B cell (primary cell): ENCODE measurements at regions not wholly inside any gene's neighbourhood (a gene's known extent, or its start where the extent isn't known, plus 50 kb on each side); places are given as distances from the start of the nearest gene placed in this dataset.
"Not testable (repeated sequence)": the region's sequence is repeated elsewhere in the genome, so short reads cannot be mapped to it uniquely, and the experiment has no call there.

Source experiments
- ATAC-seq: fragments of 200-7000 bp; cut with Tn5 transposase; one replicate; pipeline ENCODE4 v1.10.0; 2021; ENCODE audit warnings: low read depth, mild to moderate bottlenecking, moderate number of reproducible peaks, moderate library complexity
- CTCF ChIA-PET: fragments of 350-600 bp; sonication (Branson Sonifier 250); formaldehyde crosslinking; loops from one replicate; lab custom pipeline; 2021; ENCODE audit warnings: antibody characterized with exemption, inconsistent platforms; lab: Charles Lee
- POLR2A ChIA-PET: fragments of 350-600 bp; sonication (Branson Sonifier 250); formaldehyde crosslinking; loops from one replicate; lab custom pipeline; 2021; ENCODE audit warnings: antibody characterized with exemption; lab: Charles Lee
- DNase-seq: peaks from one replicate; pipeline ENCODE4 v3.0.0; 2013
- H2AFZ ChIP-seq: 2 replicates; pipeline ENCODE4 v1.6.1; 2012; ENCODE audit warnings: mild to moderate bottlenecking, low read depth, low read length; ENCODE audit not compliant: insufficient read depth, poor library complexity, severe bottlenecking
- H3K27ac ChIP-seq, 2 donors: 1 replicate in 1 of 2; 2 replicates in 1 of 2; pipeline ENCODE4 v1.5.1; 2012 to 2013; ENCODE audit warnings: low read length in 2 of 2, mild to moderate bottlenecking in 2 of 2, moderate library complexity in 1 of 2
- H3K27me3 ChIP-seq, 4 experiments: fragments of 200-600 bp in 1 of 4; sonication (generic) in 1 of 4; replicated peaks in 1 of 4; 1 replicate in 2 of 4; 2 replicates in 2 of 4; pipeline versions ENCODE4 v1.6.1 to v1.7.0; 2013 to 2016; ENCODE audit warnings: low read length in 3 of 4, mild to moderate bottlenecking in 2 of 4, mixed read lengths in 1 of 4, moderate library complexity in 1 of 4; ENCODE audit not compliant: insufficient read depth in 4 of 4, control insufficient read depth in 3 of 4; ENCODE audit errors: control extremely low read depth in 1 of 4
- H3K36me3 ChIP-seq, 2 experiments: replicated peaks in 1 of 2; 1 replicate in 1 of 2; 2 replicates in 1 of 2; pipeline versions ENCODE4 v1.6.1 to v1.7.1; 2013; ENCODE audit warnings: low read length in 1 of 2; ENCODE audit not compliant: insufficient read depth in 2 of 2, control insufficient read depth in 1 of 2; ENCODE audit errors: control extremely low read depth in 1 of 2, extremely low read depth in 1 of 2
- H3K4me1 ChIP-seq, 2 donors: fragments of 200-600 bp in 1 of 2; sonication (generic) in 1 of 2; 1 replicate in 1 of 2; 2 replicates in 1 of 2; pipeline versions ENCODE4 v1.5.1 to v1.6.1; 2013 to 2017; ENCODE audit warnings: low read length in 2 of 2; ENCODE audit not compliant: control insufficient read depth in 2 of 2, insufficient read depth in 2 of 2
- H3K4me2 ChIP-seq: replicated peaks from 2 replicates; pipeline ENCODE3; 2012; ENCODE audit warnings: mild to moderate bottlenecking, low read depth, low read length; ENCODE audit not compliant: poor library complexity, severe bottlenecking
- H3K4me3 ChIP-seq, 5 experiments: fragments of 200-600 bp in 1 of 5; sonication (generic) in 1 of 5; 1 replicate in 3 of 5; 2 replicates in 2 of 5; pipeline versions ENCODE4 v1.5.1 to v1.7.0; 2011 to 2016; ENCODE audit warnings: low read length in 4 of 5, mild to moderate bottlenecking in 4 of 5, low read depth in 2 of 5, control low read depth in 1 of 5, moderate library complexity in 1 of 5; ENCODE audit not compliant: insufficient read depth in 1 of 5; ENCODE audit errors: control extremely low read depth in 1 of 5, extremely low read depth in 1 of 5
- H3K79me2 ChIP-seq: fragments of 200-600 bp; sonication (generic); one replicate; pipeline ENCODE4 v1.6.0; 2016; ENCODE audit warnings: low read length; ENCODE audit not compliant: control insufficient read depth, insufficient read depth
- H3K9ac ChIP-seq: fragments of 200-600 bp; sonication (generic); 2 replicates; pipeline ENCODE4 v1.6.1; 2017; ENCODE audit warnings: mild to moderate bottlenecking, low read length, moderate library complexity
- H3K9me3 ChIP-seq, 3 donors: one replicate each; pipeline versions ENCODE4 v1.6.1 to v1.7.1; 2013; ENCODE audit warnings: low read length in 2 of 3; ENCODE audit not compliant: control insufficient read depth in 2 of 3, insufficient read depth in 1 of 3; ENCODE audit errors: control extremely low read depth in 1 of 3
- H4K20me1 ChIP-seq: 2 replicates; pipeline ENCODE4 v1.6.0; 2012; ENCODE audit warnings: mild to moderate bottlenecking, low read length; ENCODE audit not compliant: insufficient read depth, control insufficient read depth, poor library complexity, severe bottlenecking
- H3K27ac Mint-ChIP-seq: one replicate; pipeline ENCODE4 v1.8.0; 2021; ENCODE audit warnings: mixed read lengths
- H3K27me3 Mint-ChIP-seq: one replicate; pipeline ENCODE4 v1.8.0; 2021; ENCODE audit warnings: mixed read lengths
- H3K4me1 Mint-ChIP-seq: one replicate; pipeline ENCODE4 v1.8.0; 2021; ENCODE audit warnings: mixed read lengths
- H3K4me3 Mint-ChIP-seq: one replicate; pipeline ENCODE4 v1.8.0; 2021; ENCODE audit warnings: mixed read lengths
- H3K9me3 Mint-ChIP-seq: one replicate; pipeline ENCODE4 v1.8.0; 2022; ENCODE audit warnings: mixed read lengths; ENCODE audit not compliant: insufficient read depth
- EZH2 ChIP-seq: IDR thresholded peaks from 2 replicates; pipeline ENCODE4 v1.6.1; 2012; ENCODE audit warnings: borderline replicate concordance, low read depth, mild to moderate bottlenecking, moderate library complexity, low read length; ENCODE audit not compliant: insufficient read depth, poor library complexity, severe bottlenecking
- WGBS: methylation state at CpG from one replicate; pipeline ENCODE4 v1.1.5; 2013; ENCODE audit warnings: missing lambda C conversion rate; ENCODE audit not compliant: insufficient coverage; 5-methylcytosine and 5-hydroxymethylcytosine counted together
- intact Hi-C: fragments of 100-400 bp; cut with micrococcal nuclease; formaldehyde crosslinking; loops from one replicate; pipeline ENCODE4 v1.10.0; 2022
- TF ChIP-seq, protein P1 (sequence below): fragments of 200-600 bp; IDR thresholded peaks from one replicate; pipeline ENCODE4 v1.8.0; 2022; ENCODE audit warnings: antibody characterized with exemption, mild to moderate bottlenecking

DNA sequence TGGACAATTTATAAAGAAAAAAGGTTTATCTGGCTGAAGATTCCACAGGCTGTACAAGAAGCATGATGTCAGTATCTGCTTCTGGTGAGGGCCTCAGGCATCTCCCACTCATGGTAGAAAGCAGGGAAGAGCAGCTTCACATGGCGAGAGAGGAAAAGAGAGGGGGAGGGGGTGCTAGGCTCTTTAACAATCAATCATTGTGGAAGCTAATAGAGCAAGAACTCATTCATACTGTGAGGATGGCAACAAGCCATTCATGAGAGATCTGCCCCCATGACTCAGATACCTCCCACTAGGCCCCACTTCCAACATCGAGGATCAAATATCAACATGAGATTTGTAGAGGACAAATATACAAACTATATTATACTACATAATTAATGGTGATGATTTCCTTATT lies 361.9 kb upstream of the FAR2 start:
- peaks cover 0 to 2% (median 0%) of the 10 kb centered on the region in 3 donors for H3K9me3 ChIP-seq
- H2AFZ ChIP-seq, result no peak overlapping the region
- no peak overlapping the region for H3K9ac ChIP-seq
- ATAC-seq (no peak), DNase-seq (no peak)
- no peaks in the 10 kb centered on the region for H4K20me1 ChIP-seq
- no peak overlapping the region for H3K4me3 ChIP-seq
- no peak overlapping the region for H3K27ac Mint-ChIP-seq
- WGBS, result no CpG with 5 or more reads among the region's 2 CpGs
- H3K79me2 ChIP-seq, result no peaks in the 10 kb centered on the region
- no peaks in the 10 kb centered on the region for H3K9me3 Mint-ChIP-seq
- H3K27ac ChIP-seq, result no peak overlapping the region
- TF ChIP-seq, protein P1, sequence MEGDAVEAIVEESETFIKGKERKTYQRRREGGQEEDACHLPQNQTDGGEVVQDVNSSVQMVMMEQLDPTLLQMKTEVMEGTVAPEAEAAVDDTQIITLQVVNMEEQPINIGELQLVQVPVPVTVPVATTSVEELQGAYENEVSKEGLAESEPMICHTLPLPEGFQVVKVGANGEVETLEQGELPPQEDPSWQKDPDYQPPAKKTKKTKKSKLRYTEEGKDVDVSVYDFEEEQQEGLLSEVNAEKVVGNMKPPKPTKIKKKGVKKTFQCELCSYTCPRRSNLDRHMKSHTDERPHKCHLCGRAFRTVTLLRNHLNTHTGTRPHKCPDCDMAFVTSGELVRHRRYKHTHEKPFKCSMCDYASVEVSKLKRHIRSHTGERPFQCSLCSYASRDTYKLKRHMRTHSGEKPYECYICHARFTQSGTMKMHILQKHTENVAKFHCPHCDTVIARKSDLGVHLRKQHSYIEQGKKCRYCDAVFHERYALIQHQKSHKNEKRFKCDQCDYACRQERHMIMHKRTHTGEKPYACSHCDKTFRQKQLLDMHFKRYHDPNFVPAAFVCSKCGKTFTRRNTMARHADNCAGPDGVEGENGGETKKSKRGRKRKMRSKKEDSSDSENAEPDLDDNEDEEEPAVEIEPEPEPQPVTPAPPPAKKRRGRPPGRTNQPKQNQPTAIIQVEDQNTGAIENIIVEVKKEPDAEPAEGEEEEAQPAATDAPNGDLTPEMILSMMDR, result no peak
- TF ChIP-seq EZH2, result no peak
- no peaks in the 10 kb centered on the region for H3K4me1 Mint-ChIP-seq
- H3K36me3 ChIP-seq, result no peaks in the 10 kb centered on the region
- intact Hi-C loops, result no loop called here
- no peaks in the 10 kb centered on the region for H3K4me1 ChIP-seq
- POLR2A ChIA-PET, result no interaction called here
- no peaks in the 10 kb centered on the region for H3K27me3 ChIP-seq
- CTCF ChIA-PET, result no interaction called here
- H3K27me3 Mint-ChIP-seq, result peaks cover 4% of the 10 kb centered on the region
- no peak overlapping the region for H3K4me2 ChIP-seq
- no peak overlapping the region for H3K4me3 Mint-ChIP-seq

DNA sequence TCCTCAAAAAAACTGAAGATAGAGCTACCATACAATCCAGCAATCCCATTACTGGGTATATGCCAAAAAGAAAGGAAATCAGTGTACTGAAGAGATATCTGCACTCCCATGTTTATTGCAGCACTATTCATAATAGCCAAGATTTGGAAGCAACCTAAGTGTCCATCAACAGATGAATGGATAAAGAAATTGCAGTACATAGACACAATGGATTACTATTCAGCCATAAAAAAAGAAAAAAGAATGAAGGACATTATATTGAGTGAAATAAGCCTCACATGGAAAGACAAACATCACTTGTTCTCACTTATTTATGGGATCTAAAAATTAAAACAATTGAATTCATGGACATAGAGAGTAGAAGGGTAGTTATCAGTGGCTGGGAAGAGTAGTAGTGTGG lies 360.8 kb upstream of the FAR2 start:
- H4K20me1 ChIP-seq, H3K36me3 ChIP-seq, ATAC-seq, H3K9ac ChIP-seq, H3K79me2 ChIP-seq, H3K4me1 ChIP-seq, CTCF ChIA-PET, intact Hi-C loops, POLR2A ChIA-PET, DNase-seq, H2AFZ ChIP-seq, H3K4me2 ChIP-seq, H3K4me3 Mint-ChIP-seq, H3K27me3 ChIP-seq, H3K4me3 ChIP-seq, H3K27me3 Mint-ChIP-seq, H3K4me1 Mint-ChIP-seq, H3K9me3 Mint-ChIP-seq, H3K27ac ChIP-seq, H3K27ac Mint-ChIP-seq, H3K9me3 ChIP-seq: not testable (repeated sequence)
